ENCODE measurements at regions not wholly inside any gene's neighbourhood (a gene's known extent, or its start where the extent isn't known, plus 50 kb on each side); places are given as distances from the start of the nearest gene placed in this dataset.

- Histone ChIP-seq H3K36me3 (no peaks in the 10 kb centered on the region), H3K4me1 (no peaks in the 10 kb centered on the region), H3K27ac (no peak overlapping the region), H3K9me3 (no peaks in the 10 kb centered on the region), H3K4me3 (no peak overlapping the region), H3K27me3 (no peaks in the 10 kb centered on the region)
- no peak for TF ChIP-seq CTCF (IDR thresholded peaks at IDR 0.05)
- TF ChIP-seq POLR2A (IDR thresholded peaks at IDR 0.05): no peak
- no peak for DNase-seq
These were observed 155.7 kb upstream of the ZNF462 start for GRCh38 chr9:106707291-106707690.

GRCh38 chr9:106707738-106708474 is 155.1 kb upstream of the ZNF462 start:
- Histone ChIP-seq H3K4me1 (no peaks in the 10 kb centered on the region), H3K9me3 (no peaks in the 10 kb centered on the region), H3K4me3 (no peak overlapping the region), H3K27me3 (no peaks in the 10 kb centered on the region), H3K27ac (peak overlapping the region in 1 of 4 donors; percentile 46), H3K36me3 (no peaks in the 10 kb centered on the region)
- no peak for DNase-seq
- TF ChIP-seq CTCF (IDR thresholded peaks at IDR 0.05) (no peak), POLR2A (IDR thresholded peaks at IDR 0.05) (no peak)

GRCh38 chr9:106708475-106709146 is 154.4 kb upstream of the ZNF462 start:
- H3K36me3 ChIP-seq: no peaks in the 10 kb centered on the region
- H3K4me1 ChIP-seq: no peaks in the 10 kb centered on the region
- H3K9me3 ChIP-seq: no peaks in the 10 kb centered on the region
- no peaks in the 10 kb centered on the region for H3K27me3 ChIP-seq
- H3K27ac ChIP-seq: peak overlapping the region in 1 of 4 donors; percentile 46
- H3K4me3 ChIP-seq: no peak overlapping the region
- DNase-seq: no peak
- no peak for TF ChIP-seq CTCF (IDR thresholded peaks at IDR 0.05)
- TF ChIP-seq POLR2A (IDR thresholded peaks at IDR 0.05): no peak

- no peak for DNase-seq
- TF ChIP-seq POLR2A (IDR thresholded peaks at IDR 0.05): no peak
- no peak for TF ChIP-seq CTCF (IDR thresholded peaks at IDR 0.05)
- Histone ChIP-seq H3K9me3 (no peaks in the 10 kb centered on the region), H3K36me3 (no peaks in the 10 kb centered on the region), H3K27me3 (no peaks in the 10 kb centered on the region), H3K4me3 (no peak overlapping the region), H3K4me1 (no peaks in the 10 kb centered on the region), H3K27ac (no peak overlapping the region)
These were observed 150.7 kb upstream of the ZNF462 start for GRCh38 chr9:106712279-106712678.

- no peak overlapping the region for H3K27ac ChIP-seq
- TF ChIP-seq CTCF (IDR thresholded peaks at IDR 0.05) (no peak), POLR2A (IDR thresholded peaks at IDR 0.05) (no peak)
- no peaks in the 10 kb centered on the region for H3K27me3 ChIP-seq
- no peak for DNase-seq
- no peaks in the 10 kb centered on the region for H3K4me1 ChIP-seq
- no peaks in the 10 kb centered on the region for H3K36me3 ChIP-seq
- H3K9me3 ChIP-seq: no peaks in the 10 kb centered on the region
- no peak overlapping the region for H3K4me3 ChIP-seq
These were observed 149.8 kb upstream of the ZNF462 start for GRCh38 chr9:106713206-106713605.

Measured in Peyer's patch (tissue), 4 donors.